ENCODE measurements at regions not wholly inside any gene's neighbourhood (a gene's known extent, or its start where the extent isn't known, plus 50 kb on each side); places are given as distances from the start of the nearest gene placed in this dataset.
"Not testable (repeated sequence)": the region's sequence is repeated elsewhere in the genome, so short reads cannot be mapped to it uniquely, and the experiment has no call there.

DNA sequence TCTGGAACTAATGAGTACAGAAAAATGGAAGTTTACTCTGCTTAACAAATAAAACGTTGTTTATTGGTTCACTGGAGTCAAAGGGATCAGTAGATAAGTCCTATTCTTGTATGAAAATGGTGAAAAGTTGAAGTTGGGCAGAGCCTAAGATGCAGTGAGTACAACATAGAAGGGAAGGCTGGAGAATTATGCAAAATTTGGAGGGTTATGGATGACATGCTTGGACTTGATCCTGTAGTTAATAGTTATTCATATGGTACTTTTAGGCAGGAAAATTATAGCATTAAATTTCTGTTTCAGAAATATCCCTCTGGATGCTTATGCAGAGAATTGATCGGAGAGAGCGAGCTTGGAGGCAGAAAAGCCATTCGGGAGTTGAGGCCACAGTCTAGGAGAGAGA lies 167.6 kb downstream of the KCNS3 start:
- Histone ChIP-seq H3K27ac (ENCODE audit: low read length in 2 of 2) (no peak overlapping the region), H3K9me3 (ENCODE audit: control extremely low read depth in 1 of 3, control insufficient read depth in 2 of 3, insufficient read depth in 1 of 3, low read length in 2 of 3) (no peaks in the 10 kb centered on the region), H3K9ac (ENCODE audit: low read length) (no peak overlapping the region), H3K36me3 (replicated peaks in 1 of 2; ENCODE audit: control extremely low read depth in 1 of 2, control insufficient read depth in 1 of 2, extremely low read depth in 1 of 2, insufficient read depth in 2 of 2, low read length in 1 of 2) (no peaks in the 10 kb centered on the region), H3K79me2 (ENCODE audit: control insufficient read depth, insufficient read depth, low read length) (no peaks in the 10 kb centered on the region), H3K4me1 (ENCODE audit: control insufficient read depth in 2 of 2, insufficient read depth in 2 of 2, low read length in 2 of 2) (no peaks in the 10 kb centered on the region), H4K20me1 (ENCODE audit: control insufficient read depth, insufficient read depth, low read length, poor library complexity, severe bottlenecking) (no peaks in the 10 kb centered on the region), H2AFZ (ENCODE audit: insufficient read depth, low read depth, low read length, poor library complexity, severe bottlenecking) (no peak overlapping the region), H3K4me2 (replicated peaks; ENCODE audit: low read depth, low read length, poor library complexity, severe bottlenecking) (no peak overlapping the region), H3K27me3 (replicated peaks in 1 of 4; ENCODE audit: control extremely low read depth in 1 of 4, control insufficient read depth in 3 of 4, insufficient read depth in 4 of 4, low read length in 3 of 4) (no peaks in the 10 kb centered on the region), H3K4me3 (ENCODE audit: control extremely low read depth in 1 of 5, extremely low read depth in 1 of 5, insufficient read depth in 1 of 5, low read depth in 2 of 5, low read length in 4 of 5) (no peak overlapping the region)
- intact Hi-C loops (cut with micrococcal nuclease), result no loop called here
- no peak for ATAC-seq (ENCODE audit: low read depth)
- WGBS (ENCODE audit: insufficient coverage), result 91% methylated on average over 3 of the region's 4 CpGs
- Mint-ChIP-seq H3K9me3 (ENCODE audit: insufficient read depth) (no peaks in the 10 kb centered on the region), H3K27ac (no peak overlapping the region), H3K4me1 (no peaks in the 10 kb centered on the region), H3K27me3 (peaks cover 4% of the 10 kb centered on the region), H3K4me3 (no peak overlapping the region)
- ChIA-PET CTCF (no interaction called here), POLR2A (no interaction called here)
- TF ChIP-seq EZH2 (IDR thresholded peaks at IDR 0.05; ENCODE audit: borderline replicate concordance, insufficient read depth, low read depth, low read length, poor library complexity, severe bottlenecking), result no peak
- TF ChIP-seq, protein P1, sequence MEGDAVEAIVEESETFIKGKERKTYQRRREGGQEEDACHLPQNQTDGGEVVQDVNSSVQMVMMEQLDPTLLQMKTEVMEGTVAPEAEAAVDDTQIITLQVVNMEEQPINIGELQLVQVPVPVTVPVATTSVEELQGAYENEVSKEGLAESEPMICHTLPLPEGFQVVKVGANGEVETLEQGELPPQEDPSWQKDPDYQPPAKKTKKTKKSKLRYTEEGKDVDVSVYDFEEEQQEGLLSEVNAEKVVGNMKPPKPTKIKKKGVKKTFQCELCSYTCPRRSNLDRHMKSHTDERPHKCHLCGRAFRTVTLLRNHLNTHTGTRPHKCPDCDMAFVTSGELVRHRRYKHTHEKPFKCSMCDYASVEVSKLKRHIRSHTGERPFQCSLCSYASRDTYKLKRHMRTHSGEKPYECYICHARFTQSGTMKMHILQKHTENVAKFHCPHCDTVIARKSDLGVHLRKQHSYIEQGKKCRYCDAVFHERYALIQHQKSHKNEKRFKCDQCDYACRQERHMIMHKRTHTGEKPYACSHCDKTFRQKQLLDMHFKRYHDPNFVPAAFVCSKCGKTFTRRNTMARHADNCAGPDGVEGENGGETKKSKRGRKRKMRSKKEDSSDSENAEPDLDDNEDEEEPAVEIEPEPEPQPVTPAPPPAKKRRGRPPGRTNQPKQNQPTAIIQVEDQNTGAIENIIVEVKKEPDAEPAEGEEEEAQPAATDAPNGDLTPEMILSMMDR (IDR thresholded peaks at IDR 0.05), result no peak
- DNase-seq, result no peak

DNA sequence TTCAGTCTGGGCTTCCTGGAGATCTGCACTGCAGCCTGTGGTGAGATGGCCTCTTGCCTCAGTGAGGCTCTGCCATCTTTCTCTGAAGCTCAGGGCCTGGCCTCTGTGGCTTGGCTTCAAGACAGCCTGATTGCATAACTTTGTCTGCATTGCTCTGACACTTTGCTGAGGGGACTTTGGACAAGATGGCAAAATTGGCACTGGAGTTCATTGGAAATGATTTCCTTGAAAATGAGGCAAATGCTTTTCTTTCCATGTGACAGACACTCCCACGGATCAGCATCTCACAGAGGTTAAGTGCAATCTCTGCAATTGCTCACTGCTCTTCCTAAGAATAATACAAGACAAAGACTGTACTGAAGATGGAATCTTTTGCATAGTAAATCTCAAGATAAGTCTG lies 166.8 kb downstream of the KCNS3 start:
- Histone ChIP-seq H3K4me2 (replicated peaks; ENCODE audit: low read depth, low read length, poor library complexity, severe bottlenecking) (no peak overlapping the region), H4K20me1 (ENCODE audit: control insufficient read depth, insufficient read depth, low read length, poor library complexity, severe bottlenecking) (no peaks in the 10 kb centered on the region), H3K36me3 (replicated peaks in 1 of 2; ENCODE audit: control extremely low read depth in 1 of 2, control insufficient read depth in 1 of 2, extremely low read depth in 1 of 2, insufficient read depth in 2 of 2, low read length in 1 of 2) (no peaks in the 10 kb centered on the region), H3K9me3 (ENCODE audit: control extremely low read depth in 1 of 3, control insufficient read depth in 2 of 3, insufficient read depth in 1 of 3, low read length in 2 of 3) (no peaks in the 10 kb centered on the region), H3K79me2 (ENCODE audit: control insufficient read depth, insufficient read depth, low read length) (no peaks in the 10 kb centered on the region), H3K4me1 (ENCODE audit: control insufficient read depth in 2 of 2, insufficient read depth in 2 of 2, low read length in 2 of 2) (no peaks in the 10 kb centered on the region), H3K27me3 (replicated peaks in 1 of 4; ENCODE audit: control extremely low read depth in 1 of 4, control insufficient read depth in 3 of 4, insufficient read depth in 4 of 4, low read length in 3 of 4) (no peaks in the 10 kb centered on the region), H2AFZ (ENCODE audit: insufficient read depth, low read depth, low read length, poor library complexity, severe bottlenecking) (no peak overlapping the region), H3K9ac (ENCODE audit: low read length) (no peak overlapping the region), H3K4me3 (ENCODE audit: control extremely low read depth in 1 of 5, extremely low read depth in 1 of 5, insufficient read depth in 1 of 5, low read depth in 2 of 5, low read length in 4 of 5) (no peak overlapping the region), H3K27ac (ENCODE audit: low read length in 2 of 2) (no peak overlapping the region)
- DNase-seq (no peak), ATAC-seq (ENCODE audit: low read depth) (no peak)
- CTCF ChIA-PET, result no interaction called here
- no peak overlapping the region for H3K27ac Mint-ChIP-seq
- TF ChIP-seq, protein P1 (IDR thresholded peaks at IDR 0.05), result no peak
- no peak for TF ChIP-seq EZH2 (IDR thresholded peaks at IDR 0.05; ENCODE audit: borderline replicate concordance, insufficient read depth, low read depth, low read length, poor library complexity, severe bottlenecking)
- H3K27me3 Mint-ChIP-seq, result peaks cover 3% of the 10 kb centered on the region
- WGBS (ENCODE audit: insufficient coverage), result no CpG with 5 or more reads among the region's 1 CpG
- intact Hi-C loops (cut with micrococcal nuclease), result no loop called here
- no peaks in the 10 kb centered on the region for H3K4me1 Mint-ChIP-seq
- POLR2A ChIA-PET, result no interaction called here
- H3K9me3 Mint-ChIP-seq (ENCODE audit: insufficient read depth), result no peaks in the 10 kb centered on the region
- H3K4me3 Mint-ChIP-seq, result no peak overlapping the region

DNA sequence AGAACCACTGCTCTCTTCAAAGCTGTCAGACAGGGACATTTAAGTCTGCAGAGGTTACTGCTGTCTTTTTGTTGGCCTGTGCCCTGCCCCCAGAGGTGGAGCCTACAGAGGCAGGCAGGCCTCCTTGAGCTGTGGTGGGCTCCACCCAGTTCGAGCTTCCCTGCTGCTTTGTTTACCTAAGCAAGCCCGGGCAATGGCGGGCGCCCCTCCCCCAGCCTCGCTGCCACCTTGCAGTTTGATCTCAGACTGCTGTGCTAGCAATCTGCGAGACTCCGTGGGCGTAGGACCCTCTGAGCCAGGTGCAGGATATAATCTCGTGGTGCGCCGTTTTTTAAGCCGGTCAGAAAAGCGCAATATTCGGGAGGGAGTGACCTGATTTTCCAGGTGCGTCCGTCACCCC lies 138.9 kb downstream of the KCNS3 start:
- H3K4me2 ChIP-seq (replicated peaks; ENCODE audit: low read depth, low read length, poor library complexity, severe bottlenecking); POLR2A ChIA-PET; H2AFZ ChIP-seq (ENCODE audit: insufficient read depth, low read depth, low read length, poor library complexity, severe bottlenecking); intact Hi-C loops (cut with micrococcal nuclease); H3K9ac ChIP-seq (ENCODE audit: low read length); H3K4me3 Mint-ChIP-seq; H3K79me2 ChIP-seq (ENCODE audit: control insufficient read depth, insufficient read depth, low read length); CTCF ChIA-PET; H3K4me3 ChIP-seq (ENCODE audit: control extremely low read depth in 1 of 5, extremely low read depth in 1 of 5, insufficient read depth in 1 of 5, low read depth in 2 of 5, low read length in 4 of 5); H4K20me1 ChIP-seq (ENCODE audit: control insufficient read depth, insufficient read depth, low read length, poor library complexity, severe bottlenecking); DNase-seq; H3K27me3 ChIP-seq (replicated peaks in 1 of 4; ENCODE audit: control extremely low read depth in 1 of 4, control insufficient read depth in 3 of 4, insufficient read depth in 4 of 4, low read length in 3 of 4); H3K4me1 Mint-ChIP-seq; H3K27me3 Mint-ChIP-seq; H3K4me1 ChIP-seq (ENCODE audit: control insufficient read depth in 2 of 2, insufficient read depth in 2 of 2, low read length in 2 of 2); H3K9me3 ChIP-seq (ENCODE audit: control extremely low read depth in 1 of 3, control insufficient read depth in 2 of 3, insufficient read depth in 1 of 3, low read length in 2 of 3); H3K36me3 ChIP-seq (replicated peaks in 1 of 2; ENCODE audit: control extremely low read depth in 1 of 2, control insufficient read depth in 1 of 2, extremely low read depth in 1 of 2, insufficient read depth in 2 of 2, low read length in 1 of 2); H3K27ac ChIP-seq (ENCODE audit: low read length in 2 of 2); ATAC-seq (ENCODE audit: low read depth); H3K27ac Mint-ChIP-seq: not testable (repeated sequence)
- 82% methylated on average over 3 of the region's 16 CpGs for WGBS (ENCODE audit: insufficient coverage)
- H3K9me3 Mint-ChIP-seq (ENCODE audit: insufficient read depth), result peaks cover 11% of the 10 kb centered on the region

All from B cell (primary cell).